ENCODE measurements at regions not wholly inside any gene's neighbourhood (a gene's known extent, or its start where the extent isn't known, plus 50 kb on each side); places are given as distances from the start of the nearest gene placed in this dataset.

DNA sequence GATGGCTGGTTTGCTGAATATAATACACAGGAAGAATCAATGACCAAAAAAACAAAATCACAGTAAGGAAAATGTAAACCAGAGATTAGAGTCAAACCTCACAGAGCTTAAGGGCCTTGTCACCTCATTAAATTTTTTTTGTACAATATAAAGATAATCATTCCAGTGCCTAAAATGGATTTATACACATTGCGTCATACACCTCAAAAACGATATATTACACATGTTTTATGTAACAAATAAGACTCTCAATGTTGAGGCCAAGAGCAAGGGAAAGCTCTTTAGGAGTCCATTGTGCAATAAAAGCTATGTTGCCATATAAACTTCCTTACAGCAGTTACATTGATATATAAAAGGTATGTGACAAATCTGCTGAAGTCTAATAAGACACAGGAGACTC, 856.7 kb upstream of the SLITRK1 start:
- TF ChIP-seq, protein P1, sequence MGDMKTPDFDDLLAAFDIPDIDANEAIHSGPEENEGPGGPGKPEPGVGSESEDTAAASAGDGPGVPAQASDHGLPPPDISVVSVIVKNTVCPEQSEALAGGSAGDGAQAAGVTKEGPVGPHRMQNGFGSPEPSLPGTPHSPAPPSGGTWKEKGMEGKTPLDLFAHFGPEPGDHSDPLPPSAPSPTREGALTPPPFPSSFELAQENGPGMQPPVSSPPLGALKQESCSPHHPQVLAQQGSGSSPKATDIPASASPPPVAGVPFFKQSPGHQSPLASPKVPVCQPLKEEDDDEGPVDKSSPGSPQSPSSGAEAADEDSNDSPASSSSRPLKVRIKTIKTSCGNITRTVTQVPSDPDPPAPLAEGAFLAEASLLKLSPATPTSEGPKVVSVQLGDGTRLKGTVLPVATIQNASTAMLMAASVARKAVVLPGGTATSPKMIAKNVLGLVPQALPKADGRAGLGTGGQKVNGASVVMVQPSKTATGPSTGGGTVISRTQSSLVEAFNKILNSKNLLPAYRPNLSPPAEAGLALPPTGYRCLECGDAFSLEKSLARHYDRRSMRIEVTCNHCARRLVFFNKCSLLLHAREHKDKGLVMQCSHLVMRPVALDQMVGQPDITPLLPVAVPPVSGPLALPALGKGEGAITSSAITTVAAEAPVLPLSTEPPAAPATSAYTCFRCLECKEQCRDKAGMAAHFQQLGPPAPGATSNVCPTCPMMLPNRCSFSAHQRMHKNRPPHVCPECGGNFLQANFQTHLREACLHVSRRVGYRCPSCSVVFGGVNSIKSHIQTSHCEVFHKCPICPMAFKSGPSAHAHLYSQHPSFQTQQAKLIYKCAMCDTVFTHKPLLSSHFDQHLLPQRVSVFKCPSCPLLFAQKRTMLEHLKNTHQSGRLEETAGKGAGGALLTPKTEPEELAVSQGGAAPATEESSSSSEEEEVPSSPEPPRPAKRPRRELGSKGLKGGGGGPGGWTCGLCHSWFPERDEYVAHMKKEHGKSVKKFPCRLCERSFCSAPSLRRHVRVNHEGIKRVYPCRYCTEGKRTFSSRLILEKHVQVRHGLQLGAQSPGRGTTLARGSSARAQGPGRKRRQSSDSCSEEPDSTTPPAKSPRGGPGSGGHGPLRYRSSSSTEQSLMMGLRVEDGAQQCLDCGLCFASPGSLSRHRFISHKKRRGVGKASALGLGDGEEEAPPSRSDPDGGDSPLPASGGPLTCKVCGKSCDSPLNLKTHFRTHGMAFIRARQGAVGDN (IDR thresholded peaks at IDR 0.05), result no peak
- no peak for TF ChIP-seq CBFB (IDR thresholded peaks at IDR 0.05; ENCODE audit: low read depth)
- TF ChIP-seq SP1 (IDR thresholded peaks at IDR 0.05; ENCODE audit: low read depth, low read length), result no peak
- TF ChIP-seq, protein P2, sequence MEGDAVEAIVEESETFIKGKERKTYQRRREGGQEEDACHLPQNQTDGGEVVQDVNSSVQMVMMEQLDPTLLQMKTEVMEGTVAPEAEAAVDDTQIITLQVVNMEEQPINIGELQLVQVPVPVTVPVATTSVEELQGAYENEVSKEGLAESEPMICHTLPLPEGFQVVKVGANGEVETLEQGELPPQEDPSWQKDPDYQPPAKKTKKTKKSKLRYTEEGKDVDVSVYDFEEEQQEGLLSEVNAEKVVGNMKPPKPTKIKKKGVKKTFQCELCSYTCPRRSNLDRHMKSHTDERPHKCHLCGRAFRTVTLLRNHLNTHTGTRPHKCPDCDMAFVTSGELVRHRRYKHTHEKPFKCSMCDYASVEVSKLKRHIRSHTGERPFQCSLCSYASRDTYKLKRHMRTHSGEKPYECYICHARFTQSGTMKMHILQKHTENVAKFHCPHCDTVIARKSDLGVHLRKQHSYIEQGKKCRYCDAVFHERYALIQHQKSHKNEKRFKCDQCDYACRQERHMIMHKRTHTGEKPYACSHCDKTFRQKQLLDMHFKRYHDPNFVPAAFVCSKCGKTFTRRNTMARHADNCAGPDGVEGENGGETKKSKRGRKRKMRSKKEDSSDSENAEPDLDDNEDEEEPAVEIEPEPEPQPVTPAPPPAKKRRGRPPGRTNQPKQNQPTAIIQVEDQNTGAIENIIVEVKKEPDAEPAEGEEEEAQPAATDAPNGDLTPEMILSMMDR (IDR thresholded peaks at IDR 0.05 in 2 of 3, conservative IDR thresholded peaks at IDR 0.05 in 1 of 3; ENCODE audit: control insufficient read depth in 2 of 3, extremely low read depth in 1 of 3, insufficient read depth in 1 of 3, low read depth in 3 of 3, low read length in 3 of 3), result no peak
- no peak for TF ChIP-seq ZNF217 (IDR thresholded peaks at IDR 0.05)
- no peak for TF ChIP-seq REST (IDR thresholded peaks at IDR 0.05; ENCODE audit: low read depth, low read length)
- TF ChIP-seq STAT1 (conservative IDR thresholded peaks at IDR 0.05), result no peak
- TF ChIP-seq RBBP5 (conservative IDR thresholded peaks at IDR 0.05), result no peak
- TF ChIP-seq POLR2AphosphoS2 (IDR thresholded peaks at IDR 0.05; ENCODE audit: low read depth, low read length), result no peak
- TF ChIP-seq, protein P3, sequence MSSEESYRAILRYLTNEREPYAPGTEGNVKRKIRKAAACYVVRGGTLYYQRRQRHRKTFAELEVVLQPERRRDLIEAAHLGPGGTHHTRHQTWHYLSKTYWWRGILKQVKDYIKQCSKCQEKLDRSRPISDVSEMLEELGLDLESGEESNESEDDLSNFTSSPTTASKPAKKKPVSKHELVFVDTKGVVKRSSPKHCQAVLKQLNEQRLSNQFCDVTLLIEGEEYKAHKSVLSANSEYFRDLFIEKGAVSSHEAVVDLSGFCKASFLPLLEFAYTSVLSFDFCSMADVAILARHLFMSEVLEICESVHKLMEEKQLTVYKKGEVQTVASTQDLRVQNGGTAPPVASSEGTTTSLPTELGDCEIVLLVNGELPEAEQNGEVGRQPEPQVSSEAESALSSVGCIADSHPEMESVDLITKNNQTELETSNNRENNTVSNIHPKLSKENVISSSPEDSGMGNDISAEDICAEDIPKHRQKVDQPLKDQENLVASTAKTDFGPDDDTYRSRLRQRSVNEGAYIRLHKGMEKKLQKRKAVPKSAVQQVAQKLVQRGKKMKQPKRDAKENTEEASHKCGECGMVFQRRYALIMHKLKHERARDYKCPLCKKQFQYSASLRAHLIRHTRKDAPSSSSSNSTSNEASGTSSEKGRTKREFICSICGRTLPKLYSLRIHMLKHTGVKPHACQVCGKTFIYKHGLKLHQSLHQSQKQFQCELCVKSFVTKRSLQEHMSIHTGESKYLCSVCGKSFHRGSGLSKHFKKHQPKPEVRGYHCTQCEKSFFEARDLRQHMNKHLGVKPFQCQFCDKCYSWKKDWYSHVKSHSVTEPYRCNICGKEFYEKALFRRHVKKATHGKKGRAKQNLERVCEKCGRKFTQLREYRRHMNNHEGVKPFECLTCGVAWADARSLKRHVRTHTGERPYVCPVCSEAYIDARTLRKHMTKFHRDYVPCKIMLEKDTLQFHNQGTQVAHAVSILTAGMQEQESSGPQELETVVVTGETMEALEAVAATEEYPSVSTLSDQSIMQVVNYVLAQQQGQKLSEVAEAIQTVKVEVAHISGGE (CRISPR knock-in tag; IDR thresholded peaks at IDR 0.05), result no peak
- TF ChIP-seq EZH2 (IDR thresholded peaks at IDR 0.05; ENCODE audit: borderline replicate concordance, control insufficient read depth, low read depth, low read length), result no peak
- no peak for TF ChIP-seq CREM (IDR thresholded peaks at IDR 0.05; ENCODE audit: low read depth)
